ENCODE measurements at regions not wholly inside any gene's neighbourhood (a gene's known extent, or its start where the extent isn't known, plus 50 kb on each side); places are given as distances from the start of the nearest gene placed in this dataset.

DNA sequence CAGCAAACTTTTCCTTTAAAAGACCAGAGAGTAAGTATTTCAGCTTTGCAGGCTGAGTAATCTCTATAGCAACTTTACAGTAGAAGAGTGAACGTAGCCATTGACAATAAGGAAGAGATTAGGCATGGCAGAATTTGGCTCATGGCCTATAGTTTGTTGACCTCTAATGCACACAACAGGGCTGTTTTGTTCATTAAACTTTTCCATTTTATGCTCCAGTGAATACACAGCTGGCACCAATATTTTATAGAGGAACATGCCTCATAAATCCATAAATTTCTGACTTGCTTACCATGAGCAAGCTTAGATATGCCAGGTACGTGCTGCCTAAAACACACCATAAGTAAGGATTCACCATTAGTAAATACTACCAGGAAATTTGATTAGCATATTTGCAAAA, 609.0 kb upstream of the STXBP6 start:
- Histone ChIP-seq H3K4me1 (no peaks in the 10 kb centered on the region), H3K27ac (no peak overlapping the region), H3K36me3 (no peaks in the 10 kb centered on the region), H3K4me3 (no peak overlapping the region), H3K27me3 (no peaks in the 10 kb centered on the region), H3K9me3 (no peaks in the 10 kb centered on the region)
- WGBS, 2 donors (ENCODE audit: low coverage in 1 of 2): 69 to 79% methylated on average over 2 of the region's 2 CpGs
- TF ChIP-seq POLR2AphosphoS5 (IDR thresholded peaks at IDR 0.05) (no peak), POLR2A (IDR thresholded peaks at IDR 0.05) (no peak), EP300 (IDR thresholded peaks at IDR 0.05) (no peak)
- TF ChIP-seq, protein P1, sequence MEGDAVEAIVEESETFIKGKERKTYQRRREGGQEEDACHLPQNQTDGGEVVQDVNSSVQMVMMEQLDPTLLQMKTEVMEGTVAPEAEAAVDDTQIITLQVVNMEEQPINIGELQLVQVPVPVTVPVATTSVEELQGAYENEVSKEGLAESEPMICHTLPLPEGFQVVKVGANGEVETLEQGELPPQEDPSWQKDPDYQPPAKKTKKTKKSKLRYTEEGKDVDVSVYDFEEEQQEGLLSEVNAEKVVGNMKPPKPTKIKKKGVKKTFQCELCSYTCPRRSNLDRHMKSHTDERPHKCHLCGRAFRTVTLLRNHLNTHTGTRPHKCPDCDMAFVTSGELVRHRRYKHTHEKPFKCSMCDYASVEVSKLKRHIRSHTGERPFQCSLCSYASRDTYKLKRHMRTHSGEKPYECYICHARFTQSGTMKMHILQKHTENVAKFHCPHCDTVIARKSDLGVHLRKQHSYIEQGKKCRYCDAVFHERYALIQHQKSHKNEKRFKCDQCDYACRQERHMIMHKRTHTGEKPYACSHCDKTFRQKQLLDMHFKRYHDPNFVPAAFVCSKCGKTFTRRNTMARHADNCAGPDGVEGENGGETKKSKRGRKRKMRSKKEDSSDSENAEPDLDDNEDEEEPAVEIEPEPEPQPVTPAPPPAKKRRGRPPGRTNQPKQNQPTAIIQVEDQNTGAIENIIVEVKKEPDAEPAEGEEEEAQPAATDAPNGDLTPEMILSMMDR (IDR thresholded peaks at IDR 0.05): no peak
- ATAC-seq: no peak

- H3K36me3 ChIP-seq: no peaks in the 10 kb centered on the region
- WGBS, 2 donors (ENCODE audit: low coverage in 1 of 2): 29 to 31% methylated on average over 2 of the region's 2 CpGs
- TF ChIP-seq POLR2A (IDR thresholded peaks at IDR 0.05) (no peak), POLR2AphosphoS5 (IDR thresholded peaks at IDR 0.05) (no peak), EP300 (IDR thresholded peaks at IDR 0.05) (no peak)
- TF ChIP-seq, protein P1 (IDR thresholded peaks at IDR 0.05): no peak
- H3K27me3 ChIP-seq: no peaks in the 10 kb centered on the region
- H3K27ac ChIP-seq: no peak overlapping the region
- no peaks in the 10 kb centered on the region for H3K4me1 ChIP-seq
- no peak overlapping the region for H3K4me3 ChIP-seq
- ATAC-seq: no peak
- no peaks in the 10 kb centered on the region for H3K9me3 ChIP-seq
Measured at GRCh38 chr14:25630447-25630846, 580.5 kb upstream of the STXBP6 start.

GRCh38 chr14:25628978-25629377, 579.0 kb upstream of the STXBP6 start:
- H3K9me3 ChIP-seq: no peaks in the 10 kb centered on the region
- TF ChIP-seq, protein P1 (IDR thresholded peaks at IDR 0.05): no peak
- TF ChIP-seq POLR2AphosphoS5 (IDR thresholded peaks at IDR 0.05) (no peak), EP300 (IDR thresholded peaks at IDR 0.05) (no peak), POLR2A (IDR thresholded peaks at IDR 0.05) (no peak)
- H3K27ac ChIP-seq: no peak overlapping the region
- ATAC-seq: no peak
- no peaks in the 10 kb centered on the region for H3K36me3 ChIP-seq
- no peaks in the 10 kb centered on the region for H3K27me3 ChIP-seq
- no peaks in the 10 kb centered on the region for H3K4me1 ChIP-seq
- WGBS, 2 donors (ENCODE audit: low coverage in 1 of 2): 71 to 77% methylated on average over 2 of the region's 2 CpGs
- H3K4me3 ChIP-seq: no peak overlapping the region

DNA sequence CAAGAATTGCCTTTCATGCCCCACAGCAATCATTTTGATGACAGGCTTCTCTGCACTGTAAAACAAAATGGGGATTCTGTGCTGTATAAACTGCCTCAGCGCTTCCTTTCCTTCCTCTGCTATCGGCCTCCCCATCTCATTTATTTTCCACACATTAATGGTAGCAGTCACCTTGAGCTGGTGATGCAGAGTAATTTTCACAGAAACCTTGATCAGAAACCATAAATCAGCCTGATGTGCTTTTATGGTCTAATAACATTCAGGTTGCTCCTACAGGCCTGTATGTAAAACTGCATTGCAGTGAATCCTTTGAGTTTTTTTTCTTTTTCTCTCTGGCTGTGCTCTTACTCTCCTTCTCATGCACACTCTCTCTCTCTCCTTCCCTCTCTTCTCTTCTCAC, 578.4 kb upstream of the STXBP6 start:
- TF ChIP-seq POLR2A (IDR thresholded peaks at IDR 0.05) (no peak), EP300 (IDR thresholded peaks at IDR 0.05) (no peak), POLR2AphosphoS5 (IDR thresholded peaks at IDR 0.05) (no peak)
- TF ChIP-seq, protein P1 (IDR thresholded peaks at IDR 0.05): no peak
- Histone ChIP-seq H3K27ac (no peak overlapping the region), H3K4me3 (no peak overlapping the region), H3K27me3 (no peaks in the 10 kb centered on the region), H3K36me3 (no peaks in the 10 kb centered on the region), H3K4me1 (no peaks in the 10 kb centered on the region), H3K9me3 (no peaks in the 10 kb centered on the region)
- ATAC-seq: no peak
- 79 to 91% methylated on average over 2 of the region's 2 CpGs for WGBS, 2 donors (ENCODE audit: low coverage in 1 of 2)

GRCh38 chr14:25626986-25627385, 577.0 kb upstream of the STXBP6 start:
- TF ChIP-seq, protein P1 (IDR thresholded peaks at IDR 0.05): no peak
- TF ChIP-seq POLR2A (IDR thresholded peaks at IDR 0.05): no peak
- no peak for TF ChIP-seq EP300 (IDR thresholded peaks at IDR 0.05)
- no peak for TF ChIP-seq POLR2AphosphoS5 (IDR thresholded peaks at IDR 0.05)
- ATAC-seq: no peak
- Histone ChIP-seq H3K36me3 (no peaks in the 10 kb centered on the region), H3K9me3 (no peaks in the 10 kb centered on the region), H3K27me3 (no peaks in the 10 kb centered on the region), H3K27ac (no peak overlapping the region), H3K4me3 (no peak overlapping the region), H3K4me1 (no peaks in the 10 kb centered on the region)
- WGBS, 2 donors (ENCODE audit: low coverage in 1 of 2): 29 to 44% methylated on average over 1 to 2 of the region's 2 CpGs
